ENCODE measurements at regions not wholly inside any gene's neighbourhood (a gene's known extent, or its start where the extent isn't known, plus 50 kb on each side); places are given as distances from the start of the nearest gene placed in this dataset.

DNA sequence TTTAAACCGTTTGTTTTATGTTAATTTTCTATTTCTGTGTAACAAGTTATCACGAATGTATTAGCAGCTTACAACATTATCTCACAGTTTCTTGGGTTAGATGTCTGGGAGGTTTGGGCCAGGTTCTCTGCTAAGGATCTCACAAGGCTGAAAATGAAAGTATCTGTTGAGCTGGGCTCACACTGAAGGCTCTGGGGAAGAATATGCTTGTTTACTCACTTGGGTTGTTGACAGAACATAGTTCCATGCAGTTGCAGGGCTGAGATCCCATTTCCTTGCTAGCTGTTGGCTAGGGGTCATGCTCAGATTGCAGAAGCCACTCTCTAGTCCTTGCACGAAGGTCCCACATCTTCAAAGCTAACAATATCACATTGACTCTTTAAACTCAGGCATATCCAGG lies 266.6 kb upstream of the GNAI1 start:
- peak; percentile 14 for DNase-seq (ENCODE audit: low spot score)

DNA sequence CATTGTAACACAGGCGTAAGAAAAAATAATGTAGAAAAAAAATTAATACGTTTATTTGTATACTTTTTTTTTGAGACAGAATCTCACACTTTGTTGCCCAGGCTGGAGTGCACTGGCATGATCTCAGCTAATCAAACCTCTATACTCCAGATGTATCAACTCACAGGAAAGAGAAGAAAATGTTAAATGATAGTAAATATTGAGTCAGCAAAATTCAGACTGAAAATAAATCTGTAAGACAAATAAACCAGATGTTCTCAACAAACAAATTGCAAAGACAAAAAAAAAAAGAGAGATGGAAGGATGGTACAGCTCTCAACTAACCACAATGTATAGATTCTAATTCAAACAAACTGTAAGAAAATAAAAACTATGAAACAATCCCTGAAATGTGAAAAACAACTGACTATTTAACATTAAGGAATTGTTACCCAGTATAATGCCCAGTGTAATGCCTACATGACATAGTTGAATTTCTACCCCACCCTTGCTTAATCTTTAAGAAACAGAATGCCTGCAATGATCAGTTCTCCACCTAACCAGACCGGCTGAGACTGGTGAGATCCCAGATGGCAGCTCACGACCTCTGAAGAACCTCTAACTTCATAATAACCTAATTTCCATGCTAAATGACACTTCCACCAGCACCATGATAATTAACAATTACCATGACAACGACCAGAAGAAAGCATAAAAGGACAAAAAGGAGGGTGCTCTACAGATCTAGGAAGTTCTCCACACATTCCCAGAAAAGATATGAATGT lies 272.0 kb upstream of the GNAI1 start:
- DNase-seq (ENCODE audit: low spot score), result no peak

DNA sequence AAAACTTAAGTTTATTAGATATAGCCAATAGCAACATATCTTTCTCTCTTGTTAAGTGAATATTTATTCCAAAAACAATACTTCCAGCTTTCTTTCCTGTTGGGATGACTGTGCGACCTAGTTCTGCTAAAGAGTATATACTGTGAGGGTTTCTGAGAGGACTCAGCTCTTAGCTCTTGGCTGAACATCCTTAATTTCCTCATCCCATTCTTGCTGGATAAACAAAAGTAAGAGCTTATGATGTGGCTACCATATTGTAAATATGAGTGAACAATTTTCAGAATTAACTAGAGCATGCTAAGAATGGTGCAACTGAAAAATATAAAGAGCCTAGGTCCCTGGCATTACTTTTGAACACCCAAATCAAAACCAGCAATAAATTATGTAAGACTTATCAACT lies 279.5 kb upstream of the GNAI1 start:
- DNase-seq (ENCODE audit: low spot score), result no peak

DNA sequence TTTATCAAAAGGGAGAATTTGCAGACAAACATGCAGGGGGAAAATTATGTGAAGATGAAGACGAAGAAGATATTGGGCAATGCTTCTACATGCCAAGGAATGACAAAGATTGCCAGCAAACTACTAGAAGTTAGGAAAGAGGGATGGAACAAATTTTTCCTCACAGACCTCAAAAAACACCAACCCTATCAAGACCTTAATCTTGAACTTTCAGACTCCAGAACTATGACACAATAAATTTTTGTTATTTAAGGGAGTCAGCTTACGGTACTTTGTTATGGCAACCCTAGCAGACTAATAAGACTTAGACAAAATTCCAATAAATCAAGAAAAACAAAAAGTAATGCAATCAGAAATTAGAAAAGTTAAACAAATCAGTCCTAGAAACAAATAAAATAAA lies 280.0 kb upstream of the GNAI1 start:
- DNase-seq (ENCODE audit: low spot score), result no peak

DNA sequence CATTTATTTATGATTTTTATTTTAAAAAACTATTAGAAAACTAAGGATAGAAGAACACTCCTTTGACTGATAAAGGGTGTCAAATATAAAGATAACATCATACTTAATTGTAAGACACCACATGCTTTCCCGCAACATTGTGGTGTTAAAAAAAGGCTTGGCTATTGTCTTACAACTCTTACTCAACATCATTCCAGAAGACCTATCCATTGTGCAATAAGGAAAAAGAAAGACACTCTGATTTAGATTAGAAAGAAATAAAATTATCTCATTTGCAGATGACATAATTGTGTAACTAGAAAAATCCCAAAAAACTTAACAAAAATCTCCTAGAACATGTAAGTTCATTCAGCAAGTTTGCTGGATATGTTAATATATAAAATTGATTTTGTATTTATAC lies 296.7 kb upstream of the GNAI1 start:
- no peak for DNase-seq (ENCODE audit: low spot score)

DNA sequence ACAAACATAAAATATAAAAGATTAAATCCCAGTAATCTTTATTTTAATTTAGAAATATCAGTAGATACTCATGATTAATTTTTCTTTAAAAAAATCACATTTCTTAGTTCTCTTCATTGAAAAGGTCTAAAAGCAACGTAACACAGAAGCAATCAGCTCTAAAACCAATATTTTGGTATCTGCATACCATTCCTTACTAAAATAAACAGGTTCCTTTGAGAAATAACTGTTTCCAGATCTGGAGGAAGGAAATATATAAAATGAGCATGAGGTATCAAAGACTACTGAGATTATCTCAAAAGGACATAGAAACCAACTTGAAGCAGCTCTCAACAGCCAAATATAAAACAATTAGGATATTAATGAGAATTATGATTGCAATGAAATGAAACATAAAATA lies 301.0 kb upstream of the GNAI1 start:
- DNase-seq (ENCODE audit: low spot score), result no peak

DNA sequence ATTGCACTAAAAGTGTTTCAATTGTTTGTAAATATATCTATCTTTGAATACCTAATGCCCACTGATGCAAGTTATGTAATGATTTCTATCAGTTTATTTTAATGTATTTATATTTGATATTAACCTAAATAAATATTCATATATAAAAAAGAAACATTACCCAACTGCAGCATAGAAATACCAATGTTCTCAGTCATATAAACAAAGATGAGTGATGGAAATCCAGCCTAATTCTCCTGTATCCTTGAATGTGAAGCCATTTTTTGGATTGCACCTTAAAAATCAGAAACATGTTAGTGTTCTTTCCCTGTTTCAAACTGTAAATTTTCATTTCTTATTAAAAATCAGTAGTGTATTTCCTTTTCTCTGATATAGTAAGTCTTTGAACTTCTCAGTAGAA lies 305.8 kb upstream of the GNAI1 start:
- DNase-seq (ENCODE audit: low spot score), result no peak

DNA sequence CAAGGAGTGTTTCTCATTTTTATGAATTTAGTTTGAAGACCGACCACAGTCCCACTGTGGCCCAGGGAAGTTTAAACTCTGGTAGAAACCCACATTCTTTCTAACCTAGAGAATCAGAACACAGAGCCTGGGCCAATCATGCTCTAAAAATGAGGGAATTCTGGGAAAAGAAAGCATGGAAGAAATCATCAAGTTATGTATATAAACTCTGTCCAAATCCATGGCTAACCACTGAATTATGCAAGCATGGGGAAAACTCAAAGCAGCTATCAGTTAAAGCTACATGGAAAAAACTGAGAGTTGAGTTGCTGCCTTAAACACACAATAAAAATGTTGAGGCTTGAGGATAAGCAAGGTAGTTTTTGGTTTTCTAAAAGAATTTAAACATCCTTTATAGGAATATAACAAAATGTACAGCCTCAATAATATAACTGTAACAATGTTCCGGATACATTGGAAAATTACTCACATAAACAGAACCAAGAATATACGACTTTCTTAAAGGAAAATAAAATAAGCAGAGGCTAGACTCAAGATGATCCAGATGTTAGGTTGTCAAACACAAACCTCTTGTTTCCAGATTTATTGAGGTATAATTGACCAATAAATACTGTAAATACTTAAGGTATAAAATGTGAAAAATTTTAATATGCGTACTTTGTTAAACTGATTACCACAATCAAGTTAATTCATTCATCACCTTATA lies 311.2 kb upstream of the GNAI1 start:
- DNase-seq (ENCODE audit: low spot score), result no peak

DNA sequence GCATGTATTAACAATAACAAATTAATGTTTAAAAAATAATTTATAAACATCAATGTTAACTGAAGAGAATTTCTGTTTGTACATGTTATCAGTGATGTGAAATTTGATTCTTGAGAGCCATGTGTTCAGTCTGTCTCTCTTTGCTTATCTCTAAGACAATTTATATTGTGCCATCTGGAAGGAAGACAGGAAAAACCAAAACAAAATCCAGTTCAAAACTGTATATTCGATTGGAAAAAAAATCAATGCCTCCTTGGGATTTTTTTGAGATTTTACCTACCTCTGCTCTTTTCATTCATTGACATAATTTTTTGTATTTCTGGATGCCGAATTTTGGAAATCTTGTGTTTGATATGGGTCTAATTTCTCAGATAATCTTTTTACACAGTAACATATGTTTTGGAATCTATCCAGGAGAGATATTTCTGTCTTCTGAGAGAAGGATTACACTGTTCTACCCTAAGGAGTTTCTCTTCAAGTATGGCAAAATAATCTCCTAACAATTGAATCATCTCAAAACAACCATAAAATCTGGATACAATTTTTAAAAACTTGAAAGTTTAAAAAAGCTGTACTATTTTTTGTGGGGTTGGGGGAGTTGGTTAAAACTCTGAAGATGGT lies 311.9 kb upstream of the GNAI1 start:
- no peak for DNase-seq (ENCODE audit: low spot score)

DNA sequence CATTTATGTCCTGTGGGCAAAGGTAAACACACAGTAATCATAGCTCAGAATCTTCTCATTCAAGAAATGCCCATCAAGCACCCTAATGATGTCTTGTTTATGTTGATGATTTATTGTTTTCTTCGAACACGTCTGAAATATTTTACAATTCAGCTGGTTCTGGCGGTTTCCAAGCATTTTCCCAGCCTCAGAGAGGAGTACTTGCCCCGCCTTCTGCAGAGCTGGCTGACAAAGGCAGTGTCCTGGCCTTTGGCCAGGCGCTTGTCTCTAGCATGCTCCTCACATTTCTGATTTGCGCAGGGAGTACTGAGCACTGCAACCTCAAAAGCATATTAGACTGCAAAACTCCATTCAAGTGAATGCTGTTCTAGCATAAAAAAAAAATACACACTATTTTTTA lies 314.2 kb upstream of the GNAI1 start:
- DNase-seq (ENCODE audit: low spot score), result peak; percentile 53

DNA sequence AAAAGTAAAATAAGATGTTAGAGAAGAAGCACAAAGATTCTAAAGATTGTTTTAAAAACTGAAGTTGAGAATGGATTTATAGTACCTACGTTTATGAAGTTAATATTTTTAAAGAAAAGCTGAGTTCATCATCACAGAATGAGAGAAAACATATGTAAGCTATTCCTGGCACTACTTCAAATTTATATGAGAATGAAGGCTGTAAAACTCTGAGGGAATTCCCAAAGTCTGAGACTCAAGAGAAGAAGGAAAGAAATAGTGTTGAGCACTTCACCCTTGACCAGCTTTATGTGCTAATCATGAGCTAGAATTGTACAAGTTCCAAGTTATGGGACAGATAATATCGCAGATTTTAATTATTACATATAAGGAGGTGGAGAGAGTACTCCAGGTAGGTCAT lies 323.7 kb upstream of the GNAI1 start:
- DNase-seq (ENCODE audit: low spot score), result no peak

DNA sequence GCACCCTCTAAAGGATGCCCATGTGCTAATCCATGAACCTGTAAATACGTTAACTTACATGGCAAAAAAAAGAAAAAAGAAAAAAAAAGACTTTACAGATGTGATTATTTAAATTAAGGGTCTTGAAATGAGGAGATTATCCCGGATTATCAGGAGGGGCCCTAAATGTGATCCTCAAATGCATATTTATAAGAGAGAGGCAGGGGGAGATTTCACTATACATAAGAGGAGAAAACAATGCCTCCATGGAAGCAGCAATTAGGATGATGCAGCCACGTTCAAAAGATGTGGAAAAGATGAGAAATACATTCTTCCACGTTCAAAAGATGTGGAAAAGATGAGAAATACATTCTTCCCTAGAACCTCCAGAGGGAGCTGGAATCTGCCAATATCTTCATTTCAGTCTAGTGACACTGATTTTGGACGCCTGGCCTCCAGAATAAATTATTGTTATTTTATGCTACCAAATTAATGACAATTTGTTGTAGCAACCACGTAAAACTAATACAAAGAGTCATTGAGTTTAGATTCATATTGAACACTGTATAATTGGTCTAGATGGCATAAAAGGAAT lies 328.4 kb upstream of the GNAI1 start:
- no peak for DNase-seq (ENCODE audit: low spot score)

DNA sequence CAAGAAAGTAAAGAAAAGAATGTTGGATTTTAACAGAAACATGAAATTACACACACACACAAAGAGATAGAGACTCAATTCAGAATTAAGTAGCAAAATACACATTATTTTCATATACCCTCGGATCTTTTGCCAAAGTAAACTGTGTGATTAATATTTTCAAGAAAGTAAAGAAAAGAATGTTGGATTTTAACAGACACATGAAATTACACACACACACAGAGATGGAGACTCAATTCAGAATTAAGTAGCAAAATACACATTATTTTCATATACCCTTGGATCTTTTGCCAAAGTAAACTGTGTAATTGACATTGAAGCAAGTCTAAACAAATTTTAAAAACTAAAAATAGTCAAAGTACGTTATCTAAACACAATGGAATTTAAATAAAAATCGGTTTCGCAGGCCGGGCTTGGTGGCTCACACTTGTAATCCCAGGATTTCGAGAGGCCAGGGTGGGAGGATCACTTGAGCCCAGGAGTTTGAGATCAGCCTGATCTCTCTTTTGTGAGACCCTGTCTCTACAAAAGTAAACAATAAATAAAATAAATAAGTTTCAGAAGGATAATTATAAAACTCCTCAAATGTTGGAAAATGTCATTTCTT lies 337.3 kb upstream of the MAGI2 start:
- no peak for DNase-seq (ENCODE audit: low spot score)

DNA sequence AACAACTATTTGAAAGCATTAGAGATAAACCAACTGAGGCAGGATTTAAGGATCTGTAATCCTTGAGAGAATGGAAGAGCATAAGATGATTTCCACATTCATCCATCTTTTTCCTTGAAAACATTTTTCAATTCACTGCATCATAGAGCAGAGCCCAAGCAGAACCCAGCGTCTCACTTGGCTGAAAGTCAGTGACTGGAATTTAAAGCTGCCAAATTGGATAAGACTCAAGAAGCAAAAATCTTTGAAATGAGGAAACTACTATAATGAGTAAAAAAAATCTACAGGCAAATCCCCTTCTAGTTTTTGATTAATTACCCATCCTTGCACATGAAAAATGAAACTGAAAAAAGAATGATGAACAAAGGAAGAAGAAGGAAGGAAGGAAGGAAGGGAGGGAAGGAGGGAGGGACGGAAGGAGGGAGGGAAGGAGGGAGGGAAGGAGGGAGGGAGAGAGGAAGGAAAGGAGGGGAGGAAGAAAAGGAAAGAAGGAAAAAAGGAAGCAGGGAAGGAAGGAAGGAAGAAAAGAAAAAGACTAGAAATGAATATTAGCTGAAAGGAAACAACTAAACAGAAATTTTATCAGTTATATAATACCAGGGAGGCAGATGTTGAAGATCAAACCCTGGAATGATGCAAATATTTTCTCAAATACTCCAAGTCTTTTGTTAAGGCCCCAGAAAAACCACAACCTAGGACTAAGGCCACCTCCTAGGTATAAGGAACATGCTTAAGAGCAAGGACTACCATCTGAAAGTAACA lies 336.3 kb upstream of the MAGI2 start:
- peak; percentile 23 for DNase-seq (ENCODE audit: low spot score)

DNA sequence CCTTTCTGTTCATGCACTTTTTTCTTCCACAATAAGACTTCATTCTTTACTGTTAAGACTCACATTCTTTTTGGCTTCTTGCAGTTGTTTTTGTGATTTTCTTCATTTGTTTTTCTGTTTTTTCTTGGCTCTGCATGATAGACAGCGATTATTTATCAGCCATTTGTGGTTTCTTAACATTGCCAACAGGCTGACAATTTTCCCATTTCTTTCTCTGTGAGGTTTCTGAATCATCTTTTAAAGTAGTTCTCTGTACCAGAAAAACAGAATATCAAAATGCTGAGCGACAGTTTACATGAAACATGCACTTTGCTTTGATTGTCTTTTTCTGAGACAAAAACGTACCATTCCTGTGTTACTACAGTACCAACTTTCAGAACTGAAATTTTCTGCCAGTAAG lies 334.2 kb upstream of the MAGI2 start:
- no peak for DNase-seq (ENCODE audit: low spot score)

DNA sequence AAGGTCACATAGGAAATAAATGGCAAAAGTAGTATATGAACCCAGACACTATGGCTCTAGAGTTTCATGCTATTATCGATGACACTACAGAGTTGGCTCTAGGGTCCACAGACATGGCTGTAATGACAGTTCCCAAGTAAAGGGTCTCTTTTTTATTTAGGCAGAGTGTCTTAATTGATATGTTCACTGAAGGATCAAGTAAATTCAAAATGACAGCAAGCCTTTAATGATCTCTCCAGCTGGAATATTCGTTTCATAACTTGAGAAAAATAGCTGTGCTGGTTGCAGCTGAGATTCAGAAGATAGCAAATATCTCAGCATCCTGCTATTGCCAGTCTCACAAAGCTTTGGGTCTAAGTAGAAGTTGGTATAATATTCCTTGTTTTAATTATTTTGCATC lies 333.6 kb upstream of the MAGI2 start:
- no peak for DNase-seq (ENCODE audit: low spot score)

DNA sequence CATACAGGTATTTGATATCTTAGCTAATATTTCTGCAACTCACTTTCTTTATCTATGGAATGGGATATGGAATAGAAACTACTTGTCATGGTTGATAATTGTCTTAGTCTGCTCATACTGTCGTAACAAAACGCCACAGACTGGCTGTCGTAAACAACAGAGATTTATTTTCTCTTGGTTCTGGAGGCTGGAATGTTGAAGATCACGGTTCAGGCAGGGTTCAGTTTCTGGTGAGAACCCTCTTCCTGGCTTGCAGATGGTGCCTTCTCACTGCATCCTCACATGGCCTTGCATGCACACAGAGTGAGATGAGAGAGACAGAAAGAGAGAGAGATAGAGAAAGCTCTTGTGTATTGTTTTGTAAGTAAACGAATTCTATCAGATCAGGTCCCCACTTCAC lies 332.7 kb upstream of the MAGI2 start:
- DNase-seq (ENCODE audit: low spot score), result no peak

DNA sequence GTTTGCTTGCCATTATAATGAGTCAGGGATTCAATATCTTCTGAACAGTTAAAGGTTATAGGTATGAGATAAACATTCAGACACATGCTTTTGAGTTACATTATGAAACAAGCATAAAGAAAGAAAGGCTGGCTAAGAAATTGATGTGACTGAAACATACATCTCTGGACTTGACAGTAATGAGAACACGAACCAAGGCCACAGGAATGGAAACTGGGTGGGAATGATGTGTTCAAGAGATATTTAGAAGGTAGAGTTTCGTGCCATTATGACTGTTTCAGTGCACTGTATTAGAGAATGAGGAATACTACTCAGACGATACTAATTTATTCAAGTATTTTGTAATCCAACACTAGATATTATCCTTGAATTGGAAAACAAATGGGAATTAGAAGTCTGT lies 332.1 kb upstream of the MAGI2 start:
- DNase-seq (ENCODE audit: low spot score), result no peak

DNA sequence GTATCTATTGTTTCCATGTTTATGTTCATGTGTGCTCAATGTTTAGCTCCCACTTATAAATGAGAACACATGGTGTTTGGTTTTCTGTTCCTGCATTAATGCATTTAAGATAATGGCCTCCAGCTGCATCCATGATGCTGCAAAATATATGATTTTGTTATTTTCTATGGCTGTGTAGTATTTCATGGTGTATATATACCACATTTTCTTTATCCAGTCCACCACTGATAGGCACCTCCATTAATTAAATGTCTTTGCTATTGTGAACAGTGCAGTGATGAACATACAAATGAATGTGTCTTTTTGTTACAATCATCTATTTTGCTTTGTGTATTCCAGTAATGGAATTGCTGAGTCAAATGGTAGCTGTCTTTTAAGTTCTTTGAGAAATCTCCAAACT lies 329.4 kb upstream of the MAGI2 start:
- no peak for DNase-seq (ENCODE audit: low spot score)

DNA sequence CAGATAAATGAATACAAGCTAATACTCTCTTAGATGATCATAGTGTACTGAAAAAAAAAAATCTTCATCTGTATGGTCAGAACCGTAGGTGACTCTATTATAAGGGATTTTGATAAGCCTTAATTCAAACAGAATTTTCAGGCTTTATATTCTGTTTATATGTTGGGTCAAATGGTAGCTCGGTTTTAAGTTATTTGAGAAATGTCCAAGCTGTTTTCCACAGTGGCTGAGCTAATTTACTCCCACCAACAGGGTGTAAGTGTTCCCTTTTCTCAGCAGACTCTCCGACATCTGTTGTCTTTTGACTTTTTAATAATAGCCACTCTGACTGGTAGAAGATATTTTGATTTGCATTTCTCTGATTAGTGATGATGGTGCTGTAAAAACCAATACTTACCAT lies 328.8 kb upstream of the MAGI2 start:
- no peak for DNase-seq (ENCODE audit: low spot score)

DNA sequence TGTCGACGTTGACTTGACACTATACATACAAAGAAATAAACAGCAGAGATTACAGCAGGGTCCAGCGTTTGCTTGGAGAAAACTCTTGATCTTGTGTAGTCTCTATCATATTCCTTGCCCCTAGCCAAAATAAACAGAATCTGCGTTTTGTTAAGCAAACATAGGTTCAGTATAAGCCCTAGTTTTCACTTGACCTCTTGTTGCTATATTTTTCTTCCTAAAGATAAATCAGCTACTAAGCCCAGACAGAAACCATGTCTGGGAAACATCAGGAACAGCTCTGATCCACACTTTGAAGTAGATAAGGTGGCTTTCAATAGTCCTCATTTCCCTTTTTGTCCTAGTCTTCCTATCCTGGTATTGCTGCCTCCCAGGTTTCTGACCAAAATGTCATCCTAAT lies 328.2 kb upstream of the MAGI2 start:
- DNase-seq (ENCODE audit: low spot score), result no peak

Measured in AG08396 (cell line).